ENCODE measurements at regions not wholly inside any gene's neighbourhood (a gene's known extent, or its start where the extent isn't known, plus 50 kb on each side); places are given as distances from the start of the nearest gene placed in this dataset.

DNA sequence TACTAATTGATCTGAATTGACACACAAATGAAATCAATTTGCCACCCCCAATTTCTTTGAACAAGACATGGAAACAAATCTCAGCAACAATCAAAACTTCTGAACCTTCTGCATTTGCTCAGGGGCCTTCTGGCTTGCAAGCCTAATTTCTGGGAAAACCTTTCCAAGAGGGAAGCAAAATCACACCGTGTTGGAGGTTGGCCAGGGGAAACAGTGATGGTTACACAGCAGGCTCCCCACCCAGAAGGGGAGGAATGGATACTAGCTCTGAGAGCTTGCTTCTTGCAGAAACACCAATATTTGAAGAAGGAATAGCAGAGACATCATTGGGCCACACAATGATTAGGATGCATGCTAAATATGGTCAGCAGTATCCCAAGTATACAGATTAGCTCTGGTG, 488.6 kb upstream of the TRPC7 start:
- no peak for DNase-seq
- Histone ChIP-seq H3K4me2 (ENCODE audit: unreplicated experiment) (no peak overlapping the region), H4K20me1 (ENCODE audit: insufficient read depth) (no peaks in the 10 kb centered on the region), H3K9ac (no peak overlapping the region), H3K36me3 (ENCODE audit: low read depth) (no peaks in the 10 kb centered on the region), H3F3A (ENCODE audit: insufficient read depth) (no peaks in the 10 kb centered on the region), H3K27ac (no peak overlapping the region), H3K4me3 (no peak overlapping the region), H3K9me2 (ENCODE audit: insufficient read depth) (no peaks in the 10 kb centered on the region), H3K27me3 (replicated peaks; ENCODE audit: insufficient read depth) (peaks cover 12% of the 10 kb centered on the region), H2AFZ (no peak overlapping the region), H3K4me1 (ENCODE audit: insufficient read depth) (no peaks in the 10 kb centered on the region), H3K79me2 (ENCODE audit: insufficient read depth) (no peaks in the 10 kb centered on the region), H3K9me3 (ENCODE audit: low read depth) (no peaks in the 10 kb centered on the region)
- TF ChIP-seq EZH2phosphoT487 (IDR thresholded peaks at IDR 0.05; ENCODE audit: insufficient read depth, low read depth) (no peak), EZH2 (IDR thresholded peaks at IDR 0.05; ENCODE audit: insufficient read depth, poor library complexity, severe bottlenecking) (no peak)
- in situ Hi-C loops (cut with MboI), result no loop called here
- 5 to 10% methylated on average over 1 of the region's 1 CpG for WGBS, 2 experiments (ENCODE audit: low coverage in 1 of 2, low lambda C conversion rate in 2 of 2, missing lambda C conversion rate in 2 of 2)

- Histone ChIP-seq H3F3A (ENCODE audit: insufficient read depth) (no peaks in the 10 kb centered on the region), H3K4me3 (no peak overlapping the region), H3K9me2 (ENCODE audit: insufficient read depth) (no peaks in the 10 kb centered on the region), H3K4me2 (ENCODE audit: unreplicated experiment) (no peak overlapping the region), H3K9ac (no peak overlapping the region), H4K20me1 (ENCODE audit: insufficient read depth) (no peaks in the 10 kb centered on the region), H3K27me3 (replicated peaks; ENCODE audit: insufficient read depth) (peaks cover 20% of the 10 kb centered on the region), H3K4me1 (ENCODE audit: insufficient read depth) (no peaks in the 10 kb centered on the region), H3K36me3 (ENCODE audit: low read depth) (no peaks in the 10 kb centered on the region), H3K79me2 (ENCODE audit: insufficient read depth) (no peaks in the 10 kb centered on the region), H3K9me3 (ENCODE audit: low read depth) (no peaks in the 10 kb centered on the region), H3K27ac (no peak overlapping the region), H2AFZ (no peak overlapping the region)
- DNase-seq, result no peak
- in situ Hi-C loops (cut with MboI), result no loop called here
- TF ChIP-seq EZH2phosphoT487 (IDR thresholded peaks at IDR 0.05; ENCODE audit: insufficient read depth, low read depth) (no peak), EZH2 (IDR thresholded peaks at IDR 0.05; ENCODE audit: insufficient read depth, poor library complexity, severe bottlenecking) (no peak)
Measured at GRCh38 chr5:136840601-136841000, 475.3 kb upstream of the TRPC7 start.

- Histone ChIP-seq H3K27ac (no peak overlapping the region), H3K27me3 (replicated peaks; ENCODE audit: insufficient read depth) (peaks cover 38% of the 10 kb centered on the region), H3K9me3 (ENCODE audit: low read depth) (no peaks in the 10 kb centered on the region), H3K9ac (no peak overlapping the region), H3F3A (ENCODE audit: insufficient read depth) (no peaks in the 10 kb centered on the region), H3K36me3 (ENCODE audit: low read depth) (no peaks in the 10 kb centered on the region), H3K4me2 (ENCODE audit: unreplicated experiment) (no peak overlapping the region), H3K9me2 (ENCODE audit: insufficient read depth) (no peaks in the 10 kb centered on the region), H3K4me1 (ENCODE audit: insufficient read depth) (no peaks in the 10 kb centered on the region), H3K4me3 (no peak overlapping the region), H3K79me2 (ENCODE audit: insufficient read depth) (no peaks in the 10 kb centered on the region), H4K20me1 (ENCODE audit: insufficient read depth) (no peaks in the 10 kb centered on the region), H2AFZ (no peak overlapping the region)
- no peak for TF ChIP-seq EZH2phosphoT487 (IDR thresholded peaks at IDR 0.05; ENCODE audit: insufficient read depth, low read depth)
- no peak for TF ChIP-seq EZH2 (IDR thresholded peaks at IDR 0.05; ENCODE audit: insufficient read depth, poor library complexity, severe bottlenecking)
- 17 to 31% methylated on average over 1 of the region's 1 CpG for WGBS, 2 experiments (ENCODE audit: low coverage in 1 of 2, low lambda C conversion rate in 2 of 2, missing lambda C conversion rate in 2 of 2)
- in situ Hi-C loops (cut with MboI), result no loop called here
- no peak for DNase-seq
Measured at GRCh38 chr5:136836093-136836492, 470.7 kb upstream of the TRPC7 start.

DNA sequence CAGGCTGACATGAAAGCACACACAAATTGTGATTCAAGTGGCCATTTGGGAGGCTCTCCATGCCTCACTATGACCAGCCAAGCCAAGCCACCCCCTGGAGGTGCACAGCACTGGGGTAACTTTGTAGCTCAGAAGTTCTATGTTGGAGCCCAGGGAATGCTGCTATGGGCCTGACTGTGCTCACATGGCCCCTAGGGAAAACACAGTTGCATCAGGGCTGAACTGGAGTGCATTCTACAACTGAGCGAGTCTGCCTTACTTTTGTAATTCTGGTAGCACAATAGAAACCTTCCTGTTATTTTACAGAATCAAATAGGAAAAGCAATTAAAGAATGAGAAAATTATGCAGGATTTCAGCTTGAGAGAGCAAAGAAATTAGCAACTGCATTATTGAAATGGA, 455.5 kb upstream of the TRPC7 start:
- in situ Hi-C loops (cut with MboI), result loop anchor here (25.0 kb wide), 1 partner anchor 491 kb away; no protein-coding TSS in a partner anchor
- Histone ChIP-seq H2AFZ (no peak overlapping the region), H3K79me2 (ENCODE audit: insufficient read depth) (no peaks in the 10 kb centered on the region), H3K9me3 (ENCODE audit: low read depth) (no peaks in the 10 kb centered on the region), H3K27ac (no peak overlapping the region), H3K4me1 (ENCODE audit: insufficient read depth) (no peaks in the 10 kb centered on the region), H3K36me3 (ENCODE audit: low read depth) (no peaks in the 10 kb centered on the region), H3K9me2 (ENCODE audit: insufficient read depth) (no peaks in the 10 kb centered on the region), H3K9ac (no peak overlapping the region), H3K4me2 (ENCODE audit: unreplicated experiment) (no peak overlapping the region), H3F3A (ENCODE audit: insufficient read depth) (no peaks in the 10 kb centered on the region), H3K4me3 (no peak overlapping the region), H4K20me1 (ENCODE audit: insufficient read depth) (no peaks in the 10 kb centered on the region), H3K27me3 (replicated peaks; ENCODE audit: insufficient read depth) (peaks cover 12% of the 10 kb centered on the region)
- DNase-seq, result no peak
- 79 to 95% methylated on average over 1 of the region's 1 CpG for WGBS, 2 experiments (ENCODE audit: low coverage in 1 of 2, low lambda C conversion rate in 2 of 2, missing lambda C conversion rate in 2 of 2)
- TF ChIP-seq EZH2phosphoT487 (IDR thresholded peaks at IDR 0.05; ENCODE audit: insufficient read depth, low read depth) (no peak), EZH2 (IDR thresholded peaks at IDR 0.05; ENCODE audit: insufficient read depth, poor library complexity, severe bottlenecking) (no peak)
